GM12865 (cell line): ENCODE measurements at regions not wholly inside any gene's neighbourhood (a gene's known extent, or its start where the extent isn't known, plus 50 kb on each side); places are given as distances from the start of the nearest gene placed in this dataset.

ENCODE experiments used
- DNase-seq: peaks from one replicate; pipeline ENCODE4 v3.0.0; 2010; ENCODE audit warnings: low read depth
- H3K4me3 ChIP-seq: 2 replicates; pipeline ENCODE4 v1.5.1; 2011; ENCODE audit warnings: mild to moderate bottlenecking, low read depth, low read length, control low read depth
- CTCF ChIP-seq: IDR thresholded peaks from 2 replicates; pipeline ENCODE4 v1.5.1; 2011; ENCODE audit warnings: low read length, control low read depth, low read depth, inconsistent platforms; ENCODE audit not compliant: insufficient read depth; ENCODE audit errors: missing control alignments

GRCh38 chr7:1372671-1373379 lies 86.4 kb downstream of the MICALL2 start:
- H3K4me3 ChIP-seq = no peak overlapping the region
- no peak for DNase-seq
- TF ChIP-seq CTCF = no peak

- TF ChIP-seq CTCF = no peak
- H3K4me3 ChIP-seq = no peak overlapping the region
- DNase-seq = no peak
Observed at GRCh38 chr7:1377111-1377909, 82.0 kb downstream of the MICALL2 start.

GRCh38 chr7:1378610-1379601 lies 80.4 kb downstream of the MICALL2 start:
- H3K4me3 ChIP-seq = no peak overlapping the region
- no peak for DNase-seq

GRCh38 chr7:1380231-1380815 lies 78.9 kb downstream of the MICALL2 start:
- no peak for TF ChIP-seq CTCF
- no peak for DNase-seq
- H3K4me3 ChIP-seq = no peak overlapping the region

More at GRCh38 chr7:1378610-1379601, 80.4 kb downstream of the MICALL2 start:
- no peak for TF ChIP-seq CTCF

- H3K4me3 ChIP-seq = no peak overlapping the region
- DNase-seq = no peak
- TF ChIP-seq CTCF = no peak
Observed at GRCh38 chr7:1380821-1381580, 78.3 kb downstream of the MICALL2 start.
